T-helper 1 cell treated with Interleukin-12 subunit alpha and Interleukin-12 subunit beta and Interleukin-4 antibody, amounts not matched to agents 30 ng/mL and 1 ng/mL, for 36 hours (primary cell): ENCODE measurements at regions not wholly inside any gene's neighbourhood (a gene's known extent, or its start where the extent isn't known, plus 50 kb on each side); places are given as distances from the start of the nearest gene placed in this dataset.

Experiments
- intact Hi-C: fragments of 100-400 bp; cut with micrococcal nuclease; formaldehyde crosslinking; loops from one replicate; pipeline ENCODE4 v1.15.1; 2024

DNA sequence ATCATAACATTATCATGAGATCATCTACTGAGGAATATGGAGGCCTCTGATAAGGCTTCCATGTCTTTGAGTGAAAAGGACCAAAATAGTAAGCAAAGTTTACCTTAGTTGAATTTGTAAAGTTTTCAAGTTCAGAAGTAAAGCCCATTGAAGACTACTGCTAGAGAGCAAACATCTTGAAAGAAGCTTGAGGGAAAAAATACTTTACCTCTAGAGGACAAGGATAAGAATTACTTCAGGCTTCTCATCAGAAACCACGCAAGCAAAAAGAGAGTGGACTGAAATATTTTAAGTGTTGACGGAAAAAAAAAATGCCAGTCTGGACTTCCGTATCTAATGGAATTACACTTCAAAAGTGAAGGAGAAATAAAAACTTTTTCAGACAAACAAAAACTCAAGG, 114.3 kb downstream of the MPP7 start:
- intact Hi-C loops: no loop called here

DNA sequence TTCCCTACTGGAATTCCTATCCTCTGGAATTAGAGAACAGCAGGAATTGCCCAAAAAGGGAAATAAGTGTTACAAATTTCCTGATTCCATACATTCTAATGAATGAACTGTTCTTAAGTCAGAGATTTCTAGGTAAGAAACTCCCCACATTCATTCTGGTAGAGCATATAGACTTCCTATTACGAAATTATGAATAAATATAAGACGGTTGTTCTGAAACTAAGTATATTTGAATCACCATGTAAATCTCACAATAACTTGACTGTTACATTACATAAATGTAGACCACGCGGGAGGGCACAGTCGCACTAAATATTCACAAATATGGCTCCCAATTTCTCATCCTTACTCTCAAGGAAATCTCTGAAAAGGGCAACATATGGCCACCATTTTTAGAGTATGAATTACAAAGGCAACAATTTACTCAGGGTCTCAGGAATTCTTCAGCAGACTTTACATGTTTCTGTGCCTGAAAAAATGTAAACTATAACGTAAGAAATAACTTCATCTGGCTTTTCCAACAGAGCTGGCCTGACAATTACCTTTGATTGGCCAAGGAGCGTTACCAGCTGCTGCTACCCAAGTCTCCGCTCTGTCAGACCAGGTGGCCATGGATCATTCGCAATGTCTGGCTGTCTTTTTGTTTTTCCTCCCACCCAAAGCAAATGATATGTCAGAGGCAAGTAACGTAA, 115.8 kb downstream of the MPP7 start:
- intact Hi-C loops: no loop called here

DNA sequence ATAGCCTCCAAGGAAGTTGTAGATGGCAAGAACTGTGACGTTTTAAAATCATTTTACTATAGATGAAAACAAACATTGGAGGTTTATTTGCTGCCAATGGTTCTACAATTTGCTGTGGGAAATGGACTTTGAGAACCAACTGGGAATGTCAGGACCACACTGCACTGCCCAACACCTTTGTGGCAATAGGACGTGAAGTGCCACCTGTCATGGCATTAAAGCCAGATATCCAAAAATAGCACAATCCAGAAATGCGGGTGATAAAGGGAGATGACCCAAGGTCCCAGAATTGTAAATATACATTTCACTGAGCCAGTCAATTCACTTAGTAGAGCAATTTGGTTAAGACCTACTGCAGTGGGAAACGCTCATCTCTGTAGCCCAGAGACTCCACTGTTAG, 116.4 kb downstream of the MPP7 start:
- intact Hi-C loops: no loop called here

DNA sequence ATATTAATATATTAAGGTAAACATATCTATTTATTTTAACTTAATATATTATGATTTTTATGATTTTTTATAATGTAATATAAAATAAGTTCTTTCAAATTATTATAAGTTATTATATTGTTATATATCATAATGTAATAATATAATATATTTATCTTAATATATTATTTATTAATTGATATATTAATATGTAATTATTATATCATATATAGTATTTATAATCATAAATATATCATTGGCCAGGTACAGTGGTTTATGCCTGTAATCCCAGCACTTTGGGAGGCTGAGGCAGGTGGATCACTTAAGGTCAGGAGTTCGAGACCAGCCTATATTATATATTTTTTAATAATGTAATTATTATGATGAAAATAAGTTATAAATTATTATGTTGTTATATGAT, 118.1 kb downstream of the MPP7 start:
- intact Hi-C loops: no loop called here

DNA sequence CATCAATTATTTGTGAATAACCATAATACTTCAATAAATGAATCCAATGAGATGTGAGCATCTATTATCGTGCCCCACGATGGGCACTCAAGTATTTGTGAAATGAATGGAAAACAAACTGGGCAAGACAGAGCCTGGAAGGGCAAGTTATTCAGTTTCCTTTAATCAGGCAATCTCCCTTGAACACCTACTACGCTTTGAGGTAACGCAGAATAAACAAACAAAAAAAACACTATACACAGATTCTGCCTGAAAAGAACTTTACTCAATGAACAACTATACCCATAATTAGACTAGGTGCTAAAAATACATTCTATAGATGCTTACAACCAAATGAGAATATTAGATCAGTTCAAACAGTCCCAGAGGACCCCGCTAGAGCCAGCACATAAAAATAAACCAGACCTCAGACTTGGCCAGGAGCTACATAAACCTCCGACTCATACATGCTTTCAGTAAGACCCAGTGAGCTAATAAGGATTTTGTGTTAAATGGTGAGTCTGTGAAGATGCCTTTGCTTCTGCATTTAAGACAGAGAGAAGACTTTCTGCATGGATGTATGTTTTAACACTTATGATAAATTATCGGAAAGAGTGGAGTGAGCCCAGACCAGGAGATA, 121.3 kb downstream of the MPP7 start:
- intact Hi-C loops: no loop called here

DNA sequence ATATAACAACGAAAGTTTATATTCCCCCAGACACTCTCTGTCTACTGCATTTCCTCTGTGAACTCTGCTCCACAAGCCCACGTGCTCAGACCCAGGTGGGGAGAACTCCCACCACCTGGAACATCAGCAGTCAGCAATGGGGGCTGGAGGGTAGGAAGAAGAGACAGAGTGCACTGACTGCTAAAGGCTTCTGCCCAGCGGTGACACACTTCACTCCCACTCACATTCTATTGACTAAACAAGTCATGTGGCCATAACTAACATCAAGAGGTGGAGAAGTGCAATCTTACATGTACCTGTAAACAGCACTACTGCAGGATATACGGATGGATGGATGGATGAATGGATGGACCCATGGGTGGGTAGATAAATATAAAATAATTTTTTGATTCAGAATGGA, 122.2 kb downstream of the MPP7 start:
- intact Hi-C loops: no loop called here

DNA sequence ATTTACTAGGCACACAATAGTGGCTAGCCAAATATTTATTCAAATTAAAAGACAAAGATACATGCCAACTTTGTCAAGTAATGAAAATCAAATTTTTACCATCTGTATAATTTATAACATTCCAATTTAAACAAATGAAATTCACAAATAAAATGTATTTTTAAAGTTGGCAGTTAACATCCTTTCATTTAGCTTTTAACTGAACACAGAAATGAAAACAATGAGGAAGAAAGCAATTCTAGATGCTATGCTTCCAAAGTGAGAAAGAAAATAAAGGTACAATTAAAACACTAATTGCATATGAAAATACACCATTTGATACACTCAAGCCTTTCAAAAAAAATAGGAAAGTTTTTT, 123.1 kb downstream of the MPP7 start:
- intact Hi-C loops: loop anchor here (1.0 to 5.0 kb wide), 13 partner anchors 63 to 937 kb away; partner anchors contain the start of gene ACBD5

DNA sequence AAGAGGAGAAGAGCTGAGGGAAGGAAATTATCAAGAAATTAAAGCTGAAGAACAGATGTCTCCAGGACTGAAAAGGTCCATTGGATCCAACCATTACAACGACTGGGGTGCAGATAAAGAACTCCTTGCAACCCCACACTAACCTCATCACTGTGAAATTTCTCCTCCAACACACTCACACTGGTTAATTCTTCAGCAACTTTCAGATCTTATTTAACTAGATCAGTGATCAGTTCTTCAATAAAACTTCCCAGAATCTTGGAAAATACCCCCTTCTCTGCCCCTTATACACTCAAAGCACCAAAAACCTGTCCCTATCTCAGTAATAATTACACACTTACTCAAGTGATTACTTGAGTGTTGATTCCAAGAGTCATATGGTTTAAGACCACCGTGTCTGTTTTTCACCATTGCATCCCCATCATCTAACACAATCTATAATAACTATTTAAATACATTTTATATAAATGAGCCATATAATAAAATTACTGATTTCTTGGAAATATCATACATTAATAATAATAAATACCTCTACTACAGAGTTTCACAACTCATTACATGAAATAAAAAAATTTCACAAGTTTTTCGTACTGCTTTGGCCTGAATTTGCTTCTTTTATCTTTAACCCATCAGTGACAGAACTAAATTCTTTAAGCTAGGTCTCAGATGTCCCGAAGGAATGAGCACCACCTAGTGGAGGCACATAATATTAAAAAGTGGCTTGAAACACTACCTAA, 123.7 kb downstream of the MPP7 start:
- intact Hi-C loops: loop anchor here (1.0 to 5.0 kb wide), 13 partner anchors 63 to 937 kb away; partner anchors contain the start of gene ACBD5

DNA sequence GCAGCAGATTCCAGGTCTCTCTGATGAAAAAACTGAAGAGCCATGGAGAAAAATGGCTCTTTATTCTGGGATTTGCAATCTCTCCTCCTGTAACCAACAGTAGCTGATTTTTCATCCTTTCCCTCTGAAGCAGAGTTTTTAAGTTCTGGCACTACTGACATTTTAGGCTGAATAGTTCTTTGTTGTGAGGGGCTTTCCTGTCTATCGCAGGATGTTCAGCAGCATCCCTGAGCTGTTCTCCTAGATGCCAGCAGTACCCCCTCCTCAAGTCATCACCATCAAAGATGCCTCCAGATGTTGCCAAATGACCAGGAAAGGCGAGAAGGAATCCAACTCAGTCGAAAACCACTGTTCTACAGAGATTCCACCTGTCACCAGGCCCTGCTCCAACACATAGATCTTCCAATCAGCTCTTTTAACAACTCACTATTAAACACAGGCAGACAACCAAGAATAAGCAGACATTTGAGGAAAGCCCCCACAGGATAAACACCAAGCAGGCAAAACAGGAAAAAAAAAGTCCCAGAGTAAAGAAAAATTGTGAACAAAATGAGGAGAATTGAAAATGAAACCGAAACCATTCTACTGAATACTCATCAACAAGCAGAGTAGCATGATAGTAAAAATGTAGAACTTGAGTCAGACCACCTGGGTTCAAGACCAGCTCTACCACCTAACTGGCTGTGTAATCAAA, 124.8 kb downstream of the MPP7 start:
- intact Hi-C loops: loop anchor here (1.0 to 5.0 kb wide), 7 partner anchors 125 to 936 kb away; partner anchors contain the start of genes ACBD5 and MPP7

DNA sequence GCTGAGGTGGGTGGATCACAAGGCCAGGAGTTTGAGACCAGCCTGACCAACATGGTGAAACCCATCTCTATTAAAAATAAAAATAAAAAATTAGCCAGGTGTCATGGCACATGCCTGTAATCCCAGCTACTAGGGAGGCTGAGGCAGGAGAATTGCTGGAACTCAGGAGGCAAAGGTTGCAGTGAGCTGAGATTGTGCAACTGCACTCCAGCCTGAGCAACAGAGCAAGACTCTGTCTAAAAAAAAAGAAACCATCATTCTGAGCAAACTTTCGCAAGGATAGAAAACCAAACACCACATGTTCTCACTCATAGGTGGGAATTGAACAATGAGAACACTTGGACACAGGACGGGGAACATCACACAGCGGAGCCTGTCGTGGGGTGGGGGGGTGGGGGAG, 126.4 kb downstream of the MPP7 start:
- intact Hi-C loops: loop anchor here (5.0 kb wide), 4 partner anchors 664 to 934 kb away; partner anchors contain the start of gene ACBD5

DNA sequence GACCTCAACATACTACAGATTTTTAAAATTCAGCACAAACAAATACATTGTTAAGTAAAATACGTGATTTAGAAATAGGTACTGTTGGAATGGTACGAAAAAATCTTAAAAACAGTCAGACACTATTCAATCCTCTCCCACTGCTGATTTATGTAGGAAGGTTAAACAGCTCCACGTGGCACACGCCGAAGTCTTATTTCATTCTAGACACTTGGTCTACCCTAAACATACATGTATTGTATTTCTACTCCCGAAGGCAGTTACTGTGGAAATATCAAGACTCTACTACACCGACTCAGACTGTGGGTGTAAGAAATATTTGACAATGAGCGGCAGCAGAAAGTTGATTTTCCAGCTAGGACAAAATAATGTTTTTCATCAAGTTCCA, 130.6 kb downstream of the MPP7 start:
- intact Hi-C loops: no loop called here

DNA sequence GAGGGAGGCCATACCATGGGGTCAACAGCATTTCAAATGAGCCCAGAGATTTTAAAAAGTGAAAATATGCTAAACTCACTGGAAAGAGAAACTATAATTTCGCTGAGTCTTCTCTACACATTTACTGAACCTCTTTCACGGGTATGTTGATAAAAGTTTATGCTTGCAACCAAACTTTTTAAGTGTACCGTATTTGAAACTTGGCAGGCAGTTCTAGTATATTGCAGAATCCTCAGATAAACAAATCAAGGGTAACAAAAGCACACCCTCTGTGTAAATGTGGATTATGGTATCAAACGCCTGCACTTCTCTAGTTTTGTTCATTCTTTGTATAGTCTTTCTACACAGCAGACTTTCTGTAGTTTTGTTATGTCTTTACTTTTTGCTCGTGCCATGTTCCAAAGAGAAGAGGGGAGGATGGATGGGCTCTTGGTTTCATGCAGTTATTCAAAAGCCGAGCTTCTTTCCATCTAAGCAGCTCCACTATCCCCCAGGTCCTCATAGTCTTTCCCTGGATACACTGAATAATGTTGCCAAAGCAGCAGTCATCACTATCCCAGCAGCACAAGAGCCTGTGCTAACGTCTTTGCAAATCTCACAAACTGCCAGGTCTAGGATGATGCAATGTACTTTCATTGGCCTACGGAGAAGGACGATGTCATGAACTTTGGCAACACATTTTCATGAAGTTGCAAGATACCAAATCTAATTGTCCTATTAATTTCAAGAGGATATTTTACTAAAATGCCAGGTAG, 131.2 kb downstream of the MPP7 start:
- intact Hi-C loops: no loop called here

DNA sequence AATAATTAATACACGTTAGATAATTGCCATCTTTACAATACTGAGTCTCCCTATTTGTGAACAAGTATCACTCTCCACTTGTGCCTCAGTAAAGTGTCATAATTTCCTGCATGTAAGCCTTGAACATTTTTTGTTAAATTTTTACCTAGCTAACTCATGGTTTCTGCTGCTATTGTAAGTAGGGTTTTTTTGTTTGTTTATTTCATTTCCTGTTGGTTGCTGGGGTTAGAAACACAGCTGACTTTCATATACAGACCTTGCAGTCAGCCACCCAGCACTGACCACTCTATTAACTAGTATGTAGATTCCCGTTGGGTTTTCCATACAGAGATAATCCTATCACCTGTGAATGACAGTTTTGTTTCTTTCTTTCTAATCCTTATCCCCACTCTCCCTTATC, 133.3 kb downstream of the MPP7 start:
- intact Hi-C loops: no loop called here

DNA sequence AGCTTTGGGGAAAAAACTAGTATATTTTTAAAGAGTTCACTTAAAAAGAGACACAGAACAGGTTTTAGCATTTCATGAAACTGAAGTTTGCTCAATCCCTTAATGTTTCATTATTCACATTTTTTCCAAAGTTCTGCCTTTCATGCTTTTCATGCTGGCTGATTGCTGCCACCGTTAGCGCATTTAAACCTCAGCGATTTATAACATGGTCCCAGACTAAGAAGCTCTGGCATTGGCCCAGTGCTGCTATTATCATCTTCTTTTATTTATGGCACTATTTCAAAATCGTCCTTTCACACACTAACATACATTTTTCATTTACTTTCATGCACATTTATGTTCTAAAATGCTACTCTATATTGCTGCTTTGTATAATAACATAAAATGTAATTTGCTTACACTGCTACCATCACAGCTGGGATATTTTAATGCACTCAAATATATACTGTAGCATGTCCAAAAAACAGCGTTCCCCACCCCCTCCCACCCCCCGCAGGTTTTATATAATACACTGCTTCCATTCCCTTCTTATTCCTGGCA, 141.9 kb downstream of the MPP7 start:
- intact Hi-C loops: no loop called here

DNA sequence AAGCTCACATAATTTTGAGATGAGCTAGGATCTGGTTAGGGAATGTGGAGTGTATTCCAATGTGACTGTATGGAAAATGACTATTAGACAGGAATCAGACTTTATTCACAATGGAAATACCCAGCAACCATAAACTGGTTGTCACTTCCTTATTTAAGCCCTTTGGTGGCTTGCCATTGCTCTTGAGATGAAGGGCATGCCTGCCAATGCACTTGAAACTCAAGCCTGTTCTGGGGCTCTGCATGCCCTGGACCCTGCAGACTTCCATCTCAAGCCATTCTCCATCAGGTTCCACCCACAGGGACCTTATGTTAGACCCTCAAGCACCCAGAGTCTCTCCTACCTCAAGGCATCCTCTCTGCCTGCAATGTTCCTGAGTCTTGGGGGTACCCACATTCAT, 145.5 kb downstream of the MPP7 start:
- intact Hi-C loops: no loop called here

DNA sequence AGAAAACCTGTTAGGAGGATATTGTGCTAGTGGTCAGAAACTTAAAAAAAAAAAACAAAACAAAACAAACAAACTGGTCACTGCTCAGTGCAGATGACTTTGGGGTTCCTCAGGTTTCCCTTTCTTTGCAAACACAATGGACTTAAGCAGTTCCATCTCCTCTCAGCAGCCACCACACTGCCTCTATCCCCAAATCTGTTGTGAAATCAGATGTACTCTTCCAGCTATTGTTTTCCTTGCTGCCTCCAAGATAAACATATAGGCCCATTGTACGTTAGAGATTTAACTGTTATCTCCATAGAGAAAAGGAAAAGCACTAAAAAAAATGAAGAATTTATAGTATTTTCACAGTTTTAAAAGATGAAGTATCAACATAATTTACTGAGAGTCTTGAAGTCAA, 147.1 kb downstream of the MPP7 start:
- intact Hi-C loops: no loop called here

DNA sequence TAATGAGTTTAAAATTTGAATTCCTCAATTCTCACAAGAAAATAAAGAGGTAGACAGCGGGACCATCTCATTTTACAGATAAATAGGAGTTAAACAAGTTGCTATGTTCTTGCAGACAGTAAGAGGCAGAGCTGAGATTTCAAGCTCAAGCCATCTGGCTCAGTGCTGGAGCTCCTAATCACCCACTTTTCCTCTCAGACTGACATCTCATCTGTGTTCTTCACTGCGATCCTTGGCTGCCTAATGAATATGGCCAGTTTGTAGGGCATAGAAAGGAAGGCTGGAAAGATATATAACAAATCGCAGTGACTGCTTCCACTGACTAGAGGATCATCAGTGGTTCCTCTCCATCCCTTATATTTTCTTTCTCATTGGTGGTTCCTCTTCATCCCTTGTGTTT, 151.2 kb downstream of the MPP7 start:
- intact Hi-C loops: no loop called here

DNA sequence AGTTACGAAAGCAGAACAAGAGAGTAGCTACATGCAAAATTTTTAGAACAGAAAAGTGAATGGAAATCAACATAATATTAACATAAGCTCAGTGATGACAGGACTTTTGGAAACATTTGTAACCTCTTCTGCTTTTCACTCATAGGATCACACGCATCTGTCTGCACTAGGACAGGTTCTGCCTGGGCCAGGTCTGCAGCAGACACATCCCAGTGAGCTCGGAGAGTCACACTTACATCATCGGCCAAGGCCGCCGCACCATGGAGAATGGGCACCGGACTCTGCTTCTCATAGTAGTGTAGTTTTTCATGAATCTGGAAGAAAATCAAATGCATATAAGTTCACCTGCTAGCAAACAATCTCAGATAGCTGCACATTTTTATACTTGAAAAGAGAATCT, 150.9 kb upstream of the ODAD2 start:
- intact Hi-C loops: no loop called here

DNA sequence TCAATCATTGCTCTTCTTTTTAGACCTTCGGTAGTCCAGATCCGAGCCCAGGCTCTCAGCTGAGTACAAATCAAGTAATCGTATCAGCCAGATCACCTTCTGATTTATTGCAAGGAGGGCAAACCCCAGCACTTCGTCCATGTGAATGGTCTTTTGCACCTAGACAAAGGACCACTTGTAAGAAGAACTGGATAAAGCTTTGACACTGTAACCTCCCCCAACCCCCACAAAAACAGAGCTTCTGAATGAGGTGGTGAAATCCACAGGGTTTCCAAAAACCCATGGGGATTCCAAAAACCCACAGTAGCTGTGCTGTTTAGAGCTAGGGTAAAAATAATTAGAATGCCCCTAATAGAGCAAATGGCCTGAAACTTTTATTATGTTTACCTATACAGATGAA, 148.8 kb upstream of the ODAD2 start:
- intact Hi-C loops: no loop called here

DNA sequence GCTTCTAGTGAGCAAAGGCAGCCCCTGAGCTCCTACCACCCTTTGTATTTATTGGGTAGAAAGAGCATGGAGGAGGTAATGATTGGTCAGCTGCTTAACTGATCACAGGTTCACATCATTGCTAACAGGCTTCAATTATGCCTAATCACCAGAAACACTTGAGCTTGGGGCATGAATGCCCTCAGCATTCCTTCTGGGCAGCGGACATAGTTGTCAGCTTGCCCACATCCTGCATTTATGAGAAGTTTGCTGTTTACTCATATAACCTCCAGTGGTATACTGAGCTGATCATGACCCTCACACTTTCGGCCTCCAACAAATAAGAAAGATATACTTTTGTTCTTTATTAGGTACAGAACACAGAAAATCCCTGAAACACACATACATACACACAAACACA, 140.3 kb upstream of the ODAD2 start:
- intact Hi-C loops: no loop called here
